ENCODE measurements at regions not wholly inside any gene's neighbourhood (a gene's known extent, or its start where the extent isn't known, plus 50 kb on each side); places are given as distances from the start of the nearest gene placed in this dataset.

- no peaks in the 10 kb centered on the region for H3F3A ChIP-seq (ENCODE audit: insufficient read depth, low read length)
- H3K27me3 ChIP-seq (ENCODE audit: insufficient read depth, low read length) = no peaks in the 10 kb centered on the region
- H2AFZ ChIP-seq (ENCODE audit: low read length) = no peak overlapping the region
- no peak overlapping the region for H3K4me2 ChIP-seq (ENCODE audit: low read length)
- no peaks in the 10 kb centered on the region for H3K79me2 ChIP-seq (ENCODE audit: insufficient read depth, low read length)
- no peaks in the 10 kb centered on the region for H3K9me2 ChIP-seq (ENCODE audit: low read depth, low read length)
- no peak overlapping the region for H3K9ac ChIP-seq (ENCODE audit: low read length)
- no peak for TF ChIP-seq EZH2 (IDR thresholded peaks at IDR 0.05; ENCODE audit: borderline replicate concordance, low read length)
- no peak for TF ChIP-seq CTCF (IDR thresholded peaks at IDR 0.05; ENCODE audit: low read length)
- no peaks in the 10 kb centered on the region for H3K36me3 ChIP-seq (ENCODE audit: insufficient read depth, low read length)
- H3K4me1 ChIP-seq (ENCODE audit: insufficient read depth, low read length, severe bottlenecking) = no peaks in the 10 kb centered on the region
- H3K4me3 ChIP-seq (ENCODE audit: low read depth, low read length, poor library complexity, severe bottlenecking) = no peak overlapping the region
- no peak overlapping the region for H3K27ac ChIP-seq (ENCODE audit: low read depth, low read length, poor library complexity, severe bottlenecking)
- no peaks in the 10 kb centered on the region for H3K9me3 ChIP-seq (ENCODE audit: low read length)
- no peaks in the 10 kb centered on the region for H4K20me1 ChIP-seq (ENCODE audit: insufficient read depth, low read length)
Observed at GRCh38 chr9:99737649-99738048, 84.0 kb upstream of the NR4A3 start.

DNA sequence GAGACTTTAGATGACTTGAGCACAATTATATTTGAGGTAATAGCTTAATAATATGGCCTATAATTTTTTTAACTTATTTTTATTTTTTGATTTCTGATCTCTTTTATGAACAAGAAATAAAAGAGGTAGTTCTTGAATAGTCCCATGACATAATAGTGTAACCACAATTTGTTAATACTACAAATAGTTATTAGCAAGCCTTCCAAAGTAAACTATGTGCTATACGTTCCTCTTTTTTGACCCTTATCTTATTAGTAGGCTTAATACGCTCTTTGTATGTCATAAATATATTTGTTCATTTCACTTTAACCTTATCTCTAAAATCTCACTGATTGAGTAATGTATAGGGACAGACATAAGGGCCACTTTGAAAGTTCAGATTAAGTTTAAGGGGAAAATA lies 78.7 kb upstream of the NR4A3 start:
- H3K36me3 ChIP-seq (ENCODE audit: insufficient read depth, low read length) = no peaks in the 10 kb centered on the region
- no peaks in the 10 kb centered on the region for H3K4me1 ChIP-seq (ENCODE audit: insufficient read depth, low read length, severe bottlenecking)
- no peak overlapping the region for H3K4me3 ChIP-seq (ENCODE audit: low read depth, low read length, poor library complexity, severe bottlenecking)
- H3K79me2 ChIP-seq (ENCODE audit: insufficient read depth, low read length) = no peaks in the 10 kb centered on the region
- H2AFZ ChIP-seq (ENCODE audit: low read length) = no peak overlapping the region
- H3K27me3 ChIP-seq (ENCODE audit: insufficient read depth, low read length) = no peaks in the 10 kb centered on the region
- H3K9me3 ChIP-seq (ENCODE audit: low read length) = no peaks in the 10 kb centered on the region
- no peaks in the 10 kb centered on the region for H3F3A ChIP-seq (ENCODE audit: insufficient read depth, low read length)
- H3K9me2 ChIP-seq (ENCODE audit: low read depth, low read length) = no peaks in the 10 kb centered on the region
- no peak overlapping the region for H3K27ac ChIP-seq (ENCODE audit: low read depth, low read length, poor library complexity, severe bottlenecking)
- TF ChIP-seq EZH2 (IDR thresholded peaks at IDR 0.05; ENCODE audit: borderline replicate concordance, low read length) (no peak), CTCF (IDR thresholded peaks at IDR 0.05; ENCODE audit: low read length) (no peak)
- H3K4me2 ChIP-seq (ENCODE audit: low read length) = no peak overlapping the region
- no peaks in the 10 kb centered on the region for H4K20me1 ChIP-seq (ENCODE audit: insufficient read depth, low read length)
- no peak overlapping the region for H3K9ac ChIP-seq (ENCODE audit: low read length)

GRCh38 chr9:99743455-99743854 lies 78.2 kb upstream of the NR4A3 start:
- no peak overlapping the region for H3K4me3 ChIP-seq (ENCODE audit: low read depth, low read length, poor library complexity, severe bottlenecking)
- H3K36me3 ChIP-seq (ENCODE audit: insufficient read depth, low read length) = no peaks in the 10 kb centered on the region
- no peaks in the 10 kb centered on the region for H4K20me1 ChIP-seq (ENCODE audit: insufficient read depth, low read length)
- H2AFZ ChIP-seq (ENCODE audit: low read length) = no peak overlapping the region
- H3K9me3 ChIP-seq (ENCODE audit: low read length) = no peaks in the 10 kb centered on the region
- no peaks in the 10 kb centered on the region for H3K4me1 ChIP-seq (ENCODE audit: insufficient read depth, low read length, severe bottlenecking)
- H3K9ac ChIP-seq (ENCODE audit: low read length) = no peak overlapping the region
- H3K79me2 ChIP-seq (ENCODE audit: insufficient read depth, low read length) = no peaks in the 10 kb centered on the region
- H3K27me3 ChIP-seq (ENCODE audit: insufficient read depth, low read length) = no peaks in the 10 kb centered on the region
- H3K27ac ChIP-seq (ENCODE audit: low read depth, low read length, poor library complexity, severe bottlenecking) = no peak overlapping the region
- H3F3A ChIP-seq (ENCODE audit: insufficient read depth, low read length) = no peaks in the 10 kb centered on the region
- H3K9me2 ChIP-seq (ENCODE audit: low read depth, low read length) = no peaks in the 10 kb centered on the region
- H3K4me2 ChIP-seq (ENCODE audit: low read length) = no peak overlapping the region
- TF ChIP-seq EZH2 (IDR thresholded peaks at IDR 0.05; ENCODE audit: borderline replicate concordance, low read length) (no peak), CTCF (IDR thresholded peaks at IDR 0.05; ENCODE audit: low read length) (no peak)
